ENCODE measurements at regions not wholly inside any gene's neighbourhood (a gene's known extent, or its start where the extent isn't known, plus 50 kb on each side); places are given as distances from the start of the nearest gene placed in this dataset.

GRCh38 chr2:147521936-147522335 lies 322.9 kb upstream of the ACVR2A start:
- no peak for DNase-seq
- H3K4me3 ChIP-seq = no peak overlapping the region
- no peaks in the 10 kb centered on the region for H3K36me3 ChIP-seq (ENCODE audit: low read depth, missing control alignments)
- no peaks in the 10 kb centered on the region for H3K9me3 ChIP-seq
- H3K27ac ChIP-seq = no peak overlapping the region
- WGBS, 2 donors = 54 to 66% methylated on average over 3 of the region's 3 CpGs
- no peaks in the 10 kb centered on the region for H3K4me1 ChIP-seq
- TF ChIP-seq POLR2A (IDR thresholded peaks at IDR 0.05) (no peak), CTCF (IDR thresholded peaks at IDR 0.05) (no peak)
- intact Hi-C loops (cut with DNase I; ENCODE audit: low total_unique reads) = no loop called here
- no peaks in the 10 kb centered on the region for H3K27me3 ChIP-seq

- intact Hi-C loops (cut with DNase I; ENCODE audit: low total_unique reads) = no loop called here
- Histone ChIP-seq H3K27me3 (no peaks in the 10 kb centered on the region), H3K27ac (no peak overlapping the region), H3K4me1 (no peaks in the 10 kb centered on the region), H3K9me3 (no peaks in the 10 kb centered on the region), H3K4me3 (no peak overlapping the region), H3K36me3 (ENCODE audit: low read depth, missing control alignments) (no peaks in the 10 kb centered on the region)
- no peak for TF ChIP-seq POLR2A (IDR thresholded peaks at IDR 0.05)
- no peak for TF ChIP-seq CTCF (IDR thresholded peaks at IDR 0.05)
- 89 to 92% methylated on average over 3 of the region's 3 CpGs for WGBS, 2 donors
- no peak for DNase-seq
Measured at GRCh38 chr2:147520817-147521216, 324.0 kb upstream of the ACVR2A start.

GRCh38 chr2:147519178-147519577 lies 325.7 kb upstream of the ACVR2A start:
- Histone ChIP-seq H3K4me3 (no peak overlapping the region), H3K27ac (no peak overlapping the region), H3K4me1 (no peaks in the 10 kb centered on the region), H3K36me3 (ENCODE audit: low read depth, missing control alignments) (no peaks in the 10 kb centered on the region), H3K27me3 (no peaks in the 10 kb centered on the region), H3K9me3 (no peaks in the 10 kb centered on the region)
- intact Hi-C loops (cut with DNase I; ENCODE audit: low total_unique reads) = no loop called here
- no peak for DNase-seq
- no peak for TF ChIP-seq CTCF (IDR thresholded peaks at IDR 0.05)
- no peak for TF ChIP-seq POLR2A (IDR thresholded peaks at IDR 0.05)
- WGBS, 2 donors = 76 to 82% methylated on average over 2 of the region's 2 CpGs

- DNase-seq = no peak
- no peaks in the 10 kb centered on the region for H3K9me3 ChIP-seq
- TF ChIP-seq POLR2A (IDR thresholded peaks at IDR 0.05) (no peak), CTCF (IDR thresholded peaks at IDR 0.05) (no peak)
- intact Hi-C loops (cut with DNase I; ENCODE audit: low total_unique reads) = no loop called here
- H3K4me3 ChIP-seq = no peak overlapping the region
- H3K4me1 ChIP-seq = no peaks in the 10 kb centered on the region
- no peaks in the 10 kb centered on the region for H3K27me3 ChIP-seq
- 92 to 93% methylated on average over 1 of the region's 1 CpG for WGBS, 2 donors
- H3K36me3 ChIP-seq (ENCODE audit: low read depth, missing control alignments) = no peaks in the 10 kb centered on the region
- no peak overlapping the region for H3K27ac ChIP-seq
Measured at GRCh38 chr2:147515213-147515612, 329.6 kb upstream of the ACVR2A start.

- Histone ChIP-seq H3K4me1 (no peaks in the 10 kb centered on the region), H3K27me3 (no peaks in the 10 kb centered on the region), H3K9me3 (no peaks in the 10 kb centered on the region), H3K36me3 (ENCODE audit: low read depth, missing control alignments) (no peaks in the 10 kb centered on the region), H3K4me3 (no peak overlapping the region), H3K27ac (no peak overlapping the region)
- 72 to 81% methylated on average over 5 of the region's 5 CpGs for WGBS, 2 donors
- TF ChIP-seq CTCF (IDR thresholded peaks at IDR 0.05) (no peak), POLR2A (IDR thresholded peaks at IDR 0.05) (no peak)
- DNase-seq = no peak
- intact Hi-C loops (cut with DNase I; ENCODE audit: low total_unique reads) = no loop called here
Measured at GRCh38 chr2:147512206-147512605, 332.6 kb upstream of the ACVR2A start.

Measured in testis (tissue), 2 donors.